ENCODE measurements at regions not wholly inside any gene's neighbourhood (a gene's known extent, or its start where the extent isn't known, plus 50 kb on each side); places are given as distances from the start of the nearest gene placed in this dataset.

GRCh38 chr1:5142389-5142788, 488.0 kb downstream of the AJAP1 start:
- no peak overlapping the region for H3K27ac ChIP-seq
- no peaks in the 10 kb centered on the region for H3K36me3 ChIP-seq
- TF ChIP-seq CTCF (IDR thresholded peaks at IDR 0.05): no peak
- no peak for TF ChIP-seq POLR2AphosphoS5 (IDR thresholded peaks at IDR 0.05)
- no peak for TF ChIP-seq POLR2A (IDR thresholded peaks at IDR 0.05)
- H3K9me3 ChIP-seq: no peaks in the 10 kb centered on the region
- DNase-seq (ENCODE audit: low spot score in 2 of 2): no peak
- H3K27me3 ChIP-seq: peaks cover 0 to 49% of the 10 kb centered on the region in 2 donors
- H3K4me3 ChIP-seq: no peak overlapping the region
- intact Hi-C loops (cut with DNase I; ENCODE audit: low total_unique reads): no loop called here
- H3K4me1 ChIP-seq: no peaks in the 10 kb centered on the region

GRCh38 chr1:5141750-5142149, 487.3 kb downstream of the AJAP1 start:
- intact Hi-C loops (cut with DNase I; ENCODE audit: low total_unique reads): loop anchor here (1.0 kb wide), 1 partner anchor 18 kb away; no protein-coding TSS in a partner anchor
- H3K4me1 ChIP-seq: no peaks in the 10 kb centered on the region
- no peak overlapping the region for H3K4me3 ChIP-seq
- TF ChIP-seq POLR2A (IDR thresholded peaks at IDR 0.05) (no peak), POLR2AphosphoS5 (IDR thresholded peaks at IDR 0.05) (no peak), CTCF (IDR thresholded peaks at IDR 0.05) (no peak)
- no peak overlapping the region for H3K27ac ChIP-seq
- H3K36me3 ChIP-seq: no peaks in the 10 kb centered on the region
- no peak for DNase-seq (ENCODE audit: low spot score in 2 of 2)
- no peaks in the 10 kb centered on the region for H3K9me3 ChIP-seq
- peaks cover 0 to 42% of the 10 kb centered on the region in 2 donors for H3K27me3 ChIP-seq

GRCh38 chr1:5140962-5141361, 486.6 kb downstream of the AJAP1 start:
- DNase-seq (ENCODE audit: low spot score in 2 of 2): no peak
- no peak overlapping the region for H3K27ac ChIP-seq
- intact Hi-C loops (cut with DNase I; ENCODE audit: low total_unique reads): loop anchor here (1.0 kb wide), 1 partner anchor 18 kb away; no protein-coding TSS in a partner anchor
- no peak for TF ChIP-seq CTCF (IDR thresholded peaks at IDR 0.05)
- TF ChIP-seq POLR2AphosphoS5 (IDR thresholded peaks at IDR 0.05): no peak
- H3K4me3 ChIP-seq: no peak overlapping the region
- no peaks in the 10 kb centered on the region for H3K36me3 ChIP-seq
- peaks cover 0 to 46% of the 10 kb centered on the region in 2 donors for H3K27me3 ChIP-seq
- no peaks in the 10 kb centered on the region for H3K9me3 ChIP-seq
- no peaks in the 10 kb centered on the region for H3K4me1 ChIP-seq

GRCh38 chr1:5140136-5140535, 485.7 kb downstream of the AJAP1 start:
- TF ChIP-seq POLR2A (IDR thresholded peaks at IDR 0.05): no peak
- no peak for TF ChIP-seq CTCF (IDR thresholded peaks at IDR 0.05)
- no peak for TF ChIP-seq POLR2AphosphoS5 (IDR thresholded peaks at IDR 0.05)
- no peak for DNase-seq (ENCODE audit: low spot score in 2 of 2)
- H3K36me3 ChIP-seq: no peaks in the 10 kb centered on the region
- H3K4me3 ChIP-seq: no peak overlapping the region
- intact Hi-C loops (cut with DNase I; ENCODE audit: low total_unique reads): no loop called here
- H3K4me1 ChIP-seq: no peaks in the 10 kb centered on the region
- H3K27me3 ChIP-seq: peaks cover 0 to 46% of the 10 kb centered on the region in 2 donors
- H3K9me3 ChIP-seq: no peaks in the 10 kb centered on the region
- H3K27ac ChIP-seq: no peak overlapping the region

GRCh38 chr1:5129746-5130355, 475.4 kb downstream of the AJAP1 start:
- H3K9me3 ChIP-seq: no peaks in the 10 kb centered on the region
- no peaks in the 10 kb centered on the region for H3K4me1 ChIP-seq
- intact Hi-C loops (cut with DNase I; ENCODE audit: low total_unique reads): no loop called here
- no peak overlapping the region for H3K27ac ChIP-seq
- no peaks in the 10 kb centered on the region for H3K36me3 ChIP-seq
- H3K27me3 ChIP-seq: peaks cover 0 to 26% of the 10 kb centered on the region in 2 donors
- TF ChIP-seq POLR2A (IDR thresholded peaks at IDR 0.05) (no peak), CTCF (IDR thresholded peaks at IDR 0.05) (no peak), POLR2AphosphoS5 (IDR thresholded peaks at IDR 0.05) (no peak)
- no peak overlapping the region for H3K4me3 ChIP-seq
- DNase-seq (ENCODE audit: low spot score in 2 of 2): no peak

Data from breast epithelium (tissue), 4 donors.